ENCODE measurements at regions not wholly inside any gene's neighbourhood (a gene's known extent, or its start where the extent isn't known, plus 50 kb on each side); places are given as distances from the start of the nearest gene placed in this dataset.
A peak's percentile ranks its signal among the peaks of the same experiment; 100 is the strongest.

DNA sequence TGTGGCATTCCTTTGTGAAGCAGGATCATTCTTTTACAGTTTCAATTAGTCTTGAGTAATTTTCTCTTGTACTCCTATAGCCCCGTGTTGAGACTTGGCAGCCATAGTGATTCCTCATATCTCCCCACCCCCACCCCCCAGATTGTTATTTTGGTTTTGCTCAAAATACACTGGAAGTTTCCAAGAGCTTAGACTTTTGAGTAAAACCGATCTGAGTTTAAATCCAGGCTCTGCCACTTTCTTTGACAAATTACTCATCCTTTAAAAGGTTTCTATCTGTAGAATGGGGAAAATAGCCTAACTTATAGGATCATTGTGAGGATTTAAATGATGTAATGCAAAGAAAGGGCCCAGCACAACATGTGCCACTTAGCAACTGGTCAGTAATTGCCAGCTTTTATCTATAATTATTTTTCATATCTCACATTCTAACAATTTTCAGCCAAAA is 53.1 kb upstream of the RC3H1 start (continued):
- TF ChIP-seq TRIM24 (IDR thresholded peaks at IDR 0.05) = peak; percentile 64 to 78; a peak in 2 of 4 replicates
- no peak for TF ChIP-seq FOXO4 (CRISPR knock-in tag; IDR thresholded peaks at IDR 0.05)
- no peak for TF ChIP-seq TGIF2 (CRISPR knock-in tag; IDR thresholded peaks at IDR 0.05)
- TF ChIP-seq FOXJ2 (tag; IDR thresholded peaks at IDR 0.05) = 0 out of 2 replicates have a peak, but pooled peaks have one; percentile 16
- TF ChIP-seq USF1 (CRISPR knock-in tag; IDR thresholded peaks at IDR 0.05) = no peak
- peak; percentile 47; the same call in 1 of the 2 replicates for TF ChIP-seq CEBPG (CRISPR knock-in tag; IDR thresholded peaks at IDR 0.05)
- peak in 1 of 2 experiments; percentile 82; a peak in 2 of 4 replicates for TF ChIP-seq CEBPG (tag; conservative IDR thresholded peaks at IDR 0.05 in 1 of 2, IDR thresholded peaks at IDR 0.05 in 1 of 2)
- no peak for TF ChIP-seq ZNF311 (CRISPR knock-in tag; IDR thresholded peaks at IDR 0.05)
- TF ChIP-seq ZFP91 (CRISPR knock-in tag; IDR thresholded peaks at IDR 0.05) = no peak
- TF ChIP-seq XRCC3 (IDR thresholded peaks at IDR 0.05) = no peak
- TF ChIP-seq ZNF436 (CRISPR knock-in tag; IDR thresholded peaks at IDR 0.05) = no peak
- no peak for TF ChIP-seq CTBP1 (IDR thresholded peaks at IDR 0.05; ENCODE audit: borderline replicate concordance)
- TF ChIP-seq, protein P1, sequence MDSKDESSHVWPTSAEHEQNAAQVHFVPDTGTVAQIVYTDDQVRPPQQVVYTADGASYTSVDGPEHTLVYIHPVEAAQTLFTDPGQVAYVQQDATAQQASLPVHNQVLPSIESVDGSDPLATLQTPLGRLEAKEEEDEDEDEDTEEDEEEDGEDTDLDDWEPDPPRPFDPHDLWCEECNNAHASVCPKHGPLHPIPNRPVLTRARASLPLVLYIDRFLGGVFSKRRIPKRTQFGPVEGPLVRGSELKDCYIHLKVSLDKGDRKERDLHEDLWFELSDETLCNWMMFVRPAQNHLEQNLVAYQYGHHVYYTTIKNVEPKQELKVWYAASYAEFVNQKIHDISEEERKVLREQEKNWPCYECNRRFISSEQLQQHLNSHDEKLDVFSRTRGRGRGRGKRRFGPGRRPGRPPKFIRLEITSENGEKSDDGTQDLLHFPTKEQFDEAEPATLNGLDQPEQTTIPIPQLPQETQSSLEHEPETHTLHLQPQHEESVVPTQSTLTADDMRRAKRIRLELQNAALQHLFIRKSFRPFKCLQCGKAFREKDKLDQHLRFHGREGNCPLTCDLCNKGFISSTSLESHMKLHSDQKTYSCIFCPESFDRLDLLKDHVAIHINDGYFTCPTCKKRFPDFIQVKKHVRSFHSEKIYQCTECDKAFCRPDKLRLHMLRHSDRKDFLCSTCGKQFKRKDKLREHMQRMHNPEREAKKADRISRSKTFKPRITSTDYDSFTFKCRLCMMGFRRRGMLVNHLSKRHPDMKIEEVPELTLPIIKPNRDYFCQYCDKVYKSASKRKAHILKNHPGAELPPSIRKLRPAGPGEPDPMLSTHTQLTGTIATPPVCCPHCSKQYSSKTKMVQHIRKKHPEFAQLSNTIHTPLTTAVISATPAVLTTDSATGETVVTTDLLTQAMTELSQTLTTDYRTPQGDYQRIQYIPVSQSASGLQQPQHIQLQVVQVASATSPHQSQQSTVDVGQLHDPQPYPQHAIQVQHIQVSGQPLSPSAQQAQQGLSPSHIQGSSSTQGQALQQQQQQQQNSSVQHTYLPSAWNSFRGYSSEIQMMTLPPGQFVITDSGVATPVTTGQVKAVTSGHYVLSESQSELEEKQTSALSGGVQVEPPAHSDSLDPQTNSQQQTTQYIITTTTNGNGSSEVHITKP (IDR thresholded peaks at IDR 0.05; ENCODE audit: partially characterized antibody) = peak; percentile 48
- TF ChIP-seq TOE1 (IDR thresholded peaks at IDR 0.05; ENCODE audit: borderline replicate concordance) = 0 out of 2 replicates have a peak, but pooled peaks have one; percentile 26
- no peak for TF ChIP-seq TOE1 (CRISPR knock-in tag; IDR thresholded peaks at IDR 0.05; ENCODE audit: borderline replicate concordance, low read depth)
- TF ChIP-seq MAZ (CRISPR knock-in tag; conservative IDR thresholded peaks at IDR 0.05 in 1 of 2, IDR thresholded peaks at IDR 0.05 in 1 of 2) = no peak
- TF ChIP-seq TSHZ1 (CRISPR knock-in tag; IDR thresholded peaks at IDR 0.05) = no peak
- 0 out of 2 replicates have a peak, but pooled peaks have one; percentile 73 for TF ChIP-seq NFATC3 (IDR thresholded peaks at IDR 0.05)
